ENCODE measurements at regions not wholly inside any gene's neighbourhood (a gene's known extent, or its start where the extent isn't known, plus 50 kb on each side); places are given as distances from the start of the nearest gene placed in this dataset.
A peak's percentile ranks its signal among the peaks of the same experiment; 100 is the strongest.

DNA sequence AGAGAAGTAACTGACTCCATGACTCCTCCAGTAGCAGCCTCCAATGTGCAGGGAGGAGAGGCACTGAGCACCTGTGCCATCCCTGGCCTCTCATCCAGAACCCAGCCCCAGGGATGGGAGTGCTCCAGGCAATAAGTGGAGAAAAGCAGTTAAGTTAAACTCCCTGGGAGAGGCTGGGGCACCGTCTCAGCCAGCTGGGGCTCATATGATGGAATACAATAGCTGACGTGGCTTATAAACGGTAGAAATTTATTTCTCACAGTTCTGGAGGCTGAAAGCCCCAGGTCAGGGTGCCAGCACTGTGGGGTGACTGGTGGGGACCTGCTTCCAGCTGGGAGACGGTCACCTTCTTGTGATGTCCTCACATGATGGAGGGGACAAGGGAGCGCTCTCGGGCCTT is 94.7 kb downstream of the RAMP3 start:
- Histone ChIP-seq H3K9ac (ENCODE audit: low read depth, low read length, poor library complexity) (no peak overlapping the region), H3K14ac (ENCODE audit: low read length) (no peak overlapping the region), H2BK12ac (ENCODE audit: low read length) (no peak overlapping the region), H2BK15ac (ENCODE audit: low read length) (no peak overlapping the region), H4K8ac (ENCODE audit: low read depth, low read length) (no peak overlapping the region), H3K4ac (ENCODE audit: low read length) (no peak overlapping the region), H4K91ac (ENCODE audit: low read depth, low read length, poor library complexity) (no peak overlapping the region), H3K9me3 (replicated peaks in 1 of 2; ENCODE audit: control insufficient read depth in 2 of 2, insufficient read depth in 1 of 2, low read depth in 1 of 2, low read length in 2 of 2) (no peaks in the 10 kb centered on the region), H3K27me3 (ENCODE audit: control insufficient read depth in 3 of 3, insufficient read depth in 3 of 3, low read depth in 1 of 3, low read length in 3 of 3) (no peaks in the 10 kb centered on the region), H2AK5ac (ENCODE audit: low read depth, low read length) (no peak overlapping the region), H3K4me3 (ENCODE audit: low read length in 2 of 2) (no peak overlapping the region), H3K4me2 (ENCODE audit: insufficient read depth, low read length, poor library complexity, severe bottlenecking) (no peak overlapping the region), H3K79me1 (ENCODE audit: low read depth, low read length) (no peaks in the 10 kb centered on the region), H3K27ac (replicated peaks; ENCODE audit: low read length) (no peak overlapping the region), H3K36me3 (replicated peaks in 1 of 2; ENCODE audit: control insufficient read depth in 2 of 2, insufficient read depth in 2 of 2, low read length in 2 of 2) (no peaks in the 10 kb centered on the region), H2BK5ac (ENCODE audit: low read length) (no peak overlapping the region), H2BK120ac (ENCODE audit: low read depth, low read length) (no peak overlapping the region), H3K4me1 (ENCODE audit: control insufficient read depth in 2 of 2, insufficient read depth in 1 of 2, low read depth in 1 of 2, low read length in 2 of 2) (no peaks in the 10 kb centered on the region), H3K23ac (ENCODE audit: low read depth, low read length, poor library complexity) (no peak overlapping the region), H2AFZ (ENCODE audit: low read length) (no peak overlapping the region), H3K18ac (ENCODE audit: low read length) (no peak overlapping the region)
- no CpG with 5 or more reads among the region's 6 CpGs for WGBS, 2 donors (ENCODE audit: extremely low coverage in 2 of 2, insufficient read length in 2 of 2, insufficient replicate concordance in 1 of 2)
- no peak for DNase-seq (ENCODE audit: low spot score)

DNA sequence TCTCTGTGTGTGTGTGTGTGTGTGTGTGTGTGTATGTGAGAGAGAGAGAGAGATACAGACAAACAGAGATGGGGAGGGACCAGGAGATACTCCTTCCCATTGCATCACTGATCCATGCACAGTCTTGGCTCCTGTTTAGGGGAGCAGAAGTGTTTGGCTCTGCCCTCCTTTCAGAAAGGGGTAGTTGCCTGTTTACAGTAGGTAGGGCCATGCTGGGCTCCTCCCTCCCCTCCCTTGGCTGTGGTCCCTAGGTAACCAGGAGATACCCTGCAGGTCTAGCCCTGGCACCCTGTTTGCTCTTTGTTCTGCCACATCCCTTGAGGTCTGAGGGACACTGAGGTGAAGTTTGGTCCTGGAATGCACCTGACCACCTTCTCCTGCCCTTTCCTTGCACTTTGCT is 95.3 kb downstream of the RAMP3 start:
- H2AFZ ChIP-seq (ENCODE audit: low read length), result no peak overlapping the region

DNA sequence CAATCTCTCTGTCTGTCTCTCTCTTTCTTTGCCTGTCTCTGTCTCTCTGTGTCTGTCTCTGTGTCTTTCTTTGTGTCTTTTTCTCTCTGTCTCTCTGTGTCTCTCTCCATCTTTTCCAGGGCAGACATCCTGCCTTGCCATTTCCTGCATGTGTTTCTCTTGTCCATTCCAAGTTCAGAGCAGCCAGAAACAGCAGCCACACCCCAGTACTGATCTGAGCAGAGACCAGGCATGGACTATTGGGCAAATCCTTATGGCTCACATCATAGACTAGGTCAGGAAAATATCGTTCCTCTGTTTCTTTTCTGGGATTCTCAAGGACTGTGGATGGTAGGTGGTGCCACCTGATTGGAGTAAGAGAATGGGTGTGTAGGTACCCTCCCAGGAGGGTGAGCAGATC is 95.8 kb downstream of the RAMP3 start:
- no peaks in the 10 kb centered on the region for H3K79me1 ChIP-seq (ENCODE audit: low read depth, low read length)
- no peak overlapping the region for H2AFZ ChIP-seq (ENCODE audit: low read length)
- H3K18ac ChIP-seq (ENCODE audit: low read length), result no peak overlapping the region
- no peaks in the 10 kb centered on the region for H3K4me1 ChIP-seq (ENCODE audit: control insufficient read depth in 2 of 2, insufficient read depth in 1 of 2, low read depth in 1 of 2, low read length in 2 of 2)
- no peak overlapping the region for H3K4me3 ChIP-seq (ENCODE audit: low read length in 2 of 2)
- H3K4me2 ChIP-seq (ENCODE audit: insufficient read depth, low read length, poor library complexity, severe bottlenecking), result no peak overlapping the region
- no peak overlapping the region for H3K27ac ChIP-seq (replicated peaks; ENCODE audit: low read length)
- no peak overlapping the region for H4K91ac ChIP-seq (ENCODE audit: low read depth, low read length, poor library complexity)
- no peak overlapping the region for H2BK5ac ChIP-seq (ENCODE audit: low read length)
- DNase-seq (ENCODE audit: low spot score), result no peak
- H3K36me3 ChIP-seq (replicated peaks in 1 of 2; ENCODE audit: control insufficient read depth in 2 of 2, insufficient read depth in 2 of 2, low read length in 2 of 2), result no peaks in the 10 kb centered on the region
- no peak overlapping the region for H3K9ac ChIP-seq (ENCODE audit: low read depth, low read length, poor library complexity)
- H2AK5ac ChIP-seq (ENCODE audit: low read depth, low read length), result no peak overlapping the region
- no peak overlapping the region for H3K4ac ChIP-seq (ENCODE audit: low read length)
- no peak overlapping the region for H3K23ac ChIP-seq (ENCODE audit: low read depth, low read length, poor library complexity)
- H3K9me3 ChIP-seq (replicated peaks in 1 of 2; ENCODE audit: control insufficient read depth in 2 of 2, insufficient read depth in 1 of 2, low read depth in 1 of 2, low read length in 2 of 2), result no peaks in the 10 kb centered on the region
- no peak overlapping the region for H2BK12ac ChIP-seq (ENCODE audit: low read length)
- no CpG with 5 or more reads among the region's 1 CpG for WGBS, 2 donors (ENCODE audit: extremely low coverage in 2 of 2, insufficient read length in 2 of 2, insufficient replicate concordance in 1 of 2)
- H2BK15ac ChIP-seq (ENCODE audit: low read length), result no peak overlapping the region
- H3K14ac ChIP-seq (ENCODE audit: low read length), result no peak overlapping the region
- no peak overlapping the region for H4K8ac ChIP-seq (ENCODE audit: low read depth, low read length)
- peaks cover 0 to 3% (median 0%) of the 10 kb centered on the region in 3 experiments for H3K27me3 ChIP-seq (ENCODE audit: control insufficient read depth in 3 of 3, insufficient read depth in 3 of 3, low read depth in 1 of 3, low read length in 3 of 3)
- no peak overlapping the region for H2BK120ac ChIP-seq (ENCODE audit: low read depth, low read length)

More for the DNA sequence above, 95.3 kb downstream of the RAMP3 start:
- Histone ChIP-seq H3K23ac (ENCODE audit: low read depth, low read length, poor library complexity) (no peak overlapping the region), H2BK15ac (ENCODE audit: low read length) (no peak overlapping the region), H3K79me1 (ENCODE audit: low read depth, low read length) (no peaks in the 10 kb centered on the region), H4K91ac (ENCODE audit: low read depth, low read length, poor library complexity) (no peak overlapping the region), H4K8ac (ENCODE audit: low read depth, low read length) (no peak overlapping the region), H3K9ac (ENCODE audit: low read depth, low read length, poor library complexity) (no peak overlapping the region), H3K4ac (ENCODE audit: low read length) (no peak overlapping the region), H3K9me3 (replicated peaks in 1 of 2; ENCODE audit: control insufficient read depth in 2 of 2, insufficient read depth in 1 of 2, low read depth in 1 of 2, low read length in 2 of 2) (no peaks in the 10 kb centered on the region), H3K27me3 (ENCODE audit: control insufficient read depth in 3 of 3, insufficient read depth in 3 of 3, low read depth in 1 of 3, low read length in 3 of 3) (no peaks in the 10 kb centered on the region), H3K36me3 (replicated peaks in 1 of 2; ENCODE audit: control insufficient read depth in 2 of 2, insufficient read depth in 2 of 2, low read length in 2 of 2) (no peaks in the 10 kb centered on the region), H3K14ac (ENCODE audit: low read length) (no peak overlapping the region), H2AK5ac (ENCODE audit: low read depth, low read length) (no peak overlapping the region), H3K4me1 (ENCODE audit: control insufficient read depth in 2 of 2, insufficient read depth in 1 of 2, low read depth in 1 of 2, low read length in 2 of 2) (no peaks in the 10 kb centered on the region), H3K4me2 (ENCODE audit: insufficient read depth, low read length, poor library complexity, severe bottlenecking) (no peak overlapping the region), H2BK5ac (ENCODE audit: low read length) (no peak overlapping the region), H2BK12ac (ENCODE audit: low read length) (no peak overlapping the region), H3K18ac (ENCODE audit: low read length) (no peak overlapping the region), H3K27ac (replicated peaks; ENCODE audit: low read length) (no peak overlapping the region), H2BK120ac (ENCODE audit: low read depth, low read length) (no peak overlapping the region), H3K4me3 (ENCODE audit: low read length in 2 of 2) (no peak overlapping the region)
- DNase-seq (ENCODE audit: low spot score), result no peak

DNA sequence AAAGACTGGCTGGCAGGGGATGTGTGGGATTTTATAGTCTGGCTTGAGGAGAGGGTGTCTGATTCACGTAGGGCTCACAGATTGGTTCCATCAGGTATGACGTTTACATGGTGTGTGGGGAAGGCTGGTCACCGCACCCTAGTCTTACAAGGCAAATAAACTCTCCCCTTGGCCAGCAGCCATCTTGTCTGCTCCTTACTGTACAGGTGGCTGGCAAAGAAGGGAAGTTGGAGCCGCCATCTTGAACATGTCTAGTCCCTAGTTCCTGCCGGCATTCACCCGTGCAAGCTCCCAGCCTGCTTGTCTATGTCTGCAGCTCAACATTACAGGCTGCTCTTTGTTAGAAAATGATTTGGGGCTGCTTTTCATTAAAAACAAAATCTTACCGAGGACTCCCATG is 97.6 kb downstream of the RAMP3 start:
- Histone ChIP-seq H2AFZ (ENCODE audit: low read length) (peak overlapping the region; percentile 40), H3K27me3 (ENCODE audit: control insufficient read depth in 3 of 3, insufficient read depth in 3 of 3, low read depth in 1 of 3, low read length in 3 of 3) (peaks cover 0 to 3% (median 0%) of the 10 kb centered on the region in 3 experiments), H2BK15ac (ENCODE audit: low read length) (no peak overlapping the region), H3K9me3 (replicated peaks in 1 of 2; ENCODE audit: control insufficient read depth in 2 of 2, insufficient read depth in 1 of 2, low read depth in 1 of 2, low read length in 2 of 2) (no peaks in the 10 kb centered on the region), H3K4me1 (ENCODE audit: control insufficient read depth in 2 of 2, insufficient read depth in 1 of 2, low read depth in 1 of 2, low read length in 2 of 2) (peaks cover 0 to 1% of the 10 kb centered on the region in 2 donors), H2AK5ac (ENCODE audit: low read depth, low read length) (no peak overlapping the region), H3K4ac (ENCODE audit: low read length) (no peak overlapping the region), H3K9ac (ENCODE audit: low read depth, low read length, poor library complexity) (no peak overlapping the region), H3K36me3 (replicated peaks in 1 of 2; ENCODE audit: control insufficient read depth in 2 of 2, insufficient read depth in 2 of 2, low read length in 2 of 2) (no peaks in the 10 kb centered on the region), H3K14ac (ENCODE audit: low read length) (no peak overlapping the region), H3K4me2 (ENCODE audit: insufficient read depth, low read length, poor library complexity, severe bottlenecking) (no peak overlapping the region), H4K91ac (ENCODE audit: low read depth, low read length, poor library complexity) (no peak overlapping the region), H3K23ac (ENCODE audit: low read depth, low read length, poor library complexity) (no peak overlapping the region), H3K27ac (replicated peaks; ENCODE audit: low read length) (no peak overlapping the region), H2BK12ac (ENCODE audit: low read length) (no peak overlapping the region), H3K79me1 (ENCODE audit: low read depth, low read length) (no peaks in the 10 kb centered on the region), H2BK120ac (ENCODE audit: low read depth, low read length) (no peak overlapping the region), H3K18ac (ENCODE audit: low read length) (no peak overlapping the region), H3K4me3 (ENCODE audit: low read length in 2 of 2) (no peak overlapping the region), H4K8ac (ENCODE audit: low read depth, low read length) (no peak overlapping the region), H2BK5ac (ENCODE audit: low read length) (no peak overlapping the region)
- no CpG with 5 or more reads among the region's 7 CpGs for WGBS, 2 donors (ENCODE audit: extremely low coverage in 2 of 2, insufficient read length in 2 of 2, insufficient replicate concordance in 1 of 2)
- no peak for DNase-seq (ENCODE audit: low spot score)

Data from neuronal stem cell (in vitro differentiated cells).